Activated T-helper 1 cell treated with anti-CD3 and anti-CD28 coated beads, Interleukin-12 subunit alpha, Interleukin-12 subunit beta, Interleukin-2, Interleukin-4 antibody, amounts not matched to agents 30 ng/mL and 10 ng/mL and 1 ng/mL, durations not matched to agents 14 hours and 24 hours and 36 hours (primary cell): ENCODE measurements at regions not wholly inside any gene's neighbourhood (a gene's known extent, or its start where the extent isn't known, plus 50 kb on each side); places are given as distances from the start of the nearest gene placed in this dataset.

Source experiments
- DNase-seq: peaks from one replicate; pipeline ENCODE4 v3.0.0; 2021; ENCODE audit warnings: low spot score
- H3K27ac Mint-ChIP-seq: one replicate; pipeline ENCODE4 v1.8.0; 2021; ENCODE audit warnings: mild to moderate bottlenecking, mixed read lengths
- H3K27me3 Mint-ChIP-seq: one replicate; pipeline ENCODE4 v1.8.0; 2022; ENCODE audit warnings: mild to moderate bottlenecking, moderate library complexity, mixed read lengths; ENCODE audit not compliant: insufficient read depth
- H3K36me3 Mint-ChIP-seq: one replicate; pipeline ENCODE4 v1.8.0; 2021; ENCODE audit warnings: low read depth, mixed read lengths
- H3K4me1 Mint-ChIP-seq: one replicate; pipeline ENCODE4 v1.8.0; 2021; ENCODE audit warnings: low read depth, mixed read lengths
- H3K4me3 Mint-ChIP-seq: one replicate; pipeline ENCODE4 v1.8.0; 2021; ENCODE audit warnings: mild to moderate bottlenecking, moderate library complexity, mixed read lengths
- H3K9me3 Mint-ChIP-seq: one replicate; pipeline ENCODE4 v1.8.0; 2021; ENCODE audit warnings: mixed read lengths
- intact Hi-C: fragments of 100-400 bp; cut with micrococcal nuclease; formaldehyde crosslinking; loops from one replicate; pipeline ENCODE4 v1.15.1; 2024

DNA sequence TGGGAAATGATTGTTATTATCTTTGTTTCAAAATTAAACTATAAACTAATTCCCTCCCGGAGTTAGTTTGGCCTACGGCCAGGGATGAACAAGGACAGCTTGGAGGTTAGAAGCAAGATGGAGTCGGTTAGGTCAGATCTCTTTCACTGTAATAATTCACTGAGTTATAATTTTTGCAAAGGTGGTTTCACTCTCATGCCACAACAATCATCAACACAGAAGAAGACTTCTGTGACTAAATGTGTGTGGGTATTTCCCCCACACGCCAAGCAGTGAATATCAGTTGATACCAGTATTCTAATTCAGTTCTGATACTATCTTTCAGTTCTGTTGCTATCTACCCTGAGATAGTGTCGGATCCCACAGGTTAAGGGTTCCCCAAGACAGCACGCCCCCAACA is 215.1 kb downstream of the S1PR1 start:
- H3K27ac Mint-ChIP-seq, result no peak overlapping the region

DNA sequence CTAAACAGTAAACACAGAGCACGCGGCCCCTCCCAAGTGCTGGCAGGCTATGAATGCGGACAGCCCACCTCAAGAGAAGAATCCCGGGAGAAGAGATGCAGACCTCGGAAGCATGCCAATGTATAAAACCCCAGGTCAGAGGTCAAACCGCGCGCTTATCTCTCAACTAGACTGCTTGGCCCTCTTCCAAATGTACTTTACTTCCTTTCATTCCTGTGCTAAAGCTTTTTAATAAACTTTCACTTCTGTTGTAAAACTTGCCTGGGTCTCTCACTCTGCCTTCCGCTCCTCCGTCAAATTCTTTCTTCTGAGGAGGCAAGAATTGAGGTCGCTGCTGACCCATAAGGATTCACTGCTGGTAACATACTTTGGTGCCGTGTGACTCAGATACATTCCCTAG is 216.0 kb downstream of the S1PR1 start:
- Mint-ChIP-seq H3K4me3 (no peak overlapping the region), H3K27ac (no peak overlapping the region), H3K36me3 (no peaks in the 10 kb centered on the region), H3K9me3 (no peaks in the 10 kb centered on the region), H3K4me1 (peaks cover 34% of the 10 kb centered on the region), H3K27me3 (peaks cover 3% of the 10 kb centered on the region)
- intact Hi-C loops, result loop anchor here (1.0 to 5.0 kb wide), 5 partner anchors 82 to 1686 kb away; partner anchors contain the start of gene FRRS1
- no peak for DNase-seq

More for the DNA sequence above, 215.1 kb downstream of the S1PR1 start:
- no peak overlapping the region for H3K4me3 Mint-ChIP-seq
- H3K27me3 Mint-ChIP-seq, result peaks cover 7% of the 10 kb centered on the region
- no peaks in the 10 kb centered on the region for H3K36me3 Mint-ChIP-seq
- no peaks in the 10 kb centered on the region for H3K9me3 Mint-ChIP-seq
- DNase-seq, result no peak
- intact Hi-C loops, result loop anchor here (1.0 to 5.0 kb wide), 5 partner anchors 81 to 1685 kb away; partner anchors contain the start of gene FRRS1
- H3K4me1 Mint-ChIP-seq, result peaks cover 34% of the 10 kb centered on the region

DNA sequence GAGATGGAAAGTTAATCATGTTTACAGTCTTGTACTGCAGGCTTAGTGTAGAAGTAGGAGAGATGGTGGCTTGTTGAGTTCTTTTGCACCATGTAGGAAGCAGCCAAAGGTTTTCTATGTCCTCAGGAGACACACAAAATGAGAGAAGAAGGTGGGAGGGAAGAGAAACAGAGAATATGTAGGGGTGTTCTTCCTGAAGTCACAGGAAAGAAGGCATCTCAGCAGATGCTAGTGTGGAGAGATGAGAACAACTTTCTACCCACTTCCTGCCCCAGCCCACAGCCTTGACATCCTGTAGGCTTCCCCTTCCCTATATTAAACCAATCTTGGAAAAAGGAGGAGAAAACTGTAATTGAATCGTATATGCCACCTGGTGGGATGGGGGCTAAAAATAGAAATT is 217.0 kb downstream of the S1PR1 start:
- DNase-seq, result no peak
- Mint-ChIP-seq H3K4me1 (peaks cover 34% of the 10 kb centered on the region), H3K27ac (no peak overlapping the region), H3K36me3 (no peaks in the 10 kb centered on the region), H3K9me3 (no peaks in the 10 kb centered on the region), H3K4me3 (no peak overlapping the region), H3K27me3 (peaks cover 3% of the 10 kb centered on the region)
- intact Hi-C loops, result loop anchor here (5.0 kb wide), 4 partner anchors 142 to 1687 kb away; partner anchors contain the start of gene FRRS1

DNA sequence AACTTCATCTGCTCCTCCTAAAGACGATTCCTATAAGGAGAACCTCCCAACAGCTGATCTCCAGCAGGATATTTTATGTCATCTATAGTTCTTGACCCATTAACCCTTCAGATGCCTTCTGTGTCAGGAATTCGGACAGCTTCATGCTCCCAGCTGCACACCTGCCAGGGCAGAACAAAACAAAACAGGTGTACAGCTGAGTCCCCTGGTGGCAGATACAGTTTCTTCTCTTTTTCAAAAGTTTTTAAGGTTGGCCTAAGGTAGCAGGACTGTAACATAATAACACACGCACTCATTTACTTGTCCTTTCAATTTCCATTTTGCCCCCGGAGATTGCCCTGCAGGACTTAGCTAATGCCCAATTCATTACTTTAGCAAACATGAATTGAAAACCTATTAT is 218.3 kb downstream of the S1PR1 start:
- no peak for DNase-seq
- H3K9me3 Mint-ChIP-seq, result no peaks in the 10 kb centered on the region
- H3K4me3 Mint-ChIP-seq, result no peak overlapping the region
- no peaks in the 10 kb centered on the region for H3K27me3 Mint-ChIP-seq
- H3K36me3 Mint-ChIP-seq, result no peaks in the 10 kb centered on the region
- intact Hi-C loops, result no loop called here
- no peak overlapping the region for H3K27ac Mint-ChIP-seq
- peaks cover 34% of the 10 kb centered on the region for H3K4me1 Mint-ChIP-seq

DNA sequence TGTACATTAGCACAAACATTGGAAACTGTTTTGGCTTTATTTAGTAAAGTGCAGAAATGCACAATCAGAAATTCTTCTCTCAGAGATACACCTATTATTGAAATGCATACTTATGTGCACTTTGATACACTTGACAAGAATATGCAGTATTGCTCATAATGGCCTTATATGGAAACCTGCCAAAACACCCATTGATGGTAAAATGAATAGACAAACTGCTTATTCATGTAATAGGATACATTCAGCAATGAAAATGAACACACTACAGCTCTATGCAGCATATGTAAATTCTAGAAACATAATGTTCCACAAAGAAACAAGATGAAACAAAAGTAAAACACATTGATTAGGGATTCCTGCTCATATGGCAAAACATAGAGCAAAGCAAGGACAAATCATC is 223.9 kb downstream of the S1PR1 start:
- no peak for DNase-seq
- no peak overlapping the region for H3K27ac Mint-ChIP-seq
- peaks cover 10% of the 10 kb centered on the region for H3K27me3 Mint-ChIP-seq
- intact Hi-C loops, result no loop called here
- H3K4me1 Mint-ChIP-seq, result no peaks in the 10 kb centered on the region
- no peaks in the 10 kb centered on the region for H3K36me3 Mint-ChIP-seq
- H3K9me3 Mint-ChIP-seq, result no peaks in the 10 kb centered on the region
- no peak overlapping the region for H3K4me3 Mint-ChIP-seq

DNA sequence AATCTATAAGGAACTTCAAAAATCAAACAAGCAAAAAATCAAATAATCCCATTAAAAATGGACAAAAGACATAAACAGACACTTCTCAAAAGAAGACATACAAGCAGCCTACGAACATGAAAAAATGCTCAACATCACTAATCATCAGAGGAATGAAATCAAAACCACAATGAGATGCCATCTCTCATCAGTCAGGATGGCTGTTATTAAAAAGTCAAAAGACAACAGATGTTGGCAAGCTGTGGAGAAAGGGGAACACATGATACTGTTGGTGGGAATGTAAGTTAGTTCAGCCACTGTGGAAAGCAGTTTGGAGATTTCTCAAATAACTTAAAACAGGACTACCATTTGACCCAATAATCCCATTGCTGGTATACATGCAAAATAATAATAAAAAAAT is 226.4 kb downstream of the S1PR1 start:
- H3K27ac Mint-ChIP-seq, result no peak overlapping the region
- H3K4me3 Mint-ChIP-seq, result no peak overlapping the region
- H3K4me1 Mint-ChIP-seq, result no peaks in the 10 kb centered on the region
- no peaks in the 10 kb centered on the region for H3K9me3 Mint-ChIP-seq
- intact Hi-C loops, result no loop called here
- DNase-seq, result no peak
- H3K27me3 Mint-ChIP-seq, result peaks cover 12% of the 10 kb centered on the region
- H3K36me3 Mint-ChIP-seq, result no peaks in the 10 kb centered on the region

DNA sequence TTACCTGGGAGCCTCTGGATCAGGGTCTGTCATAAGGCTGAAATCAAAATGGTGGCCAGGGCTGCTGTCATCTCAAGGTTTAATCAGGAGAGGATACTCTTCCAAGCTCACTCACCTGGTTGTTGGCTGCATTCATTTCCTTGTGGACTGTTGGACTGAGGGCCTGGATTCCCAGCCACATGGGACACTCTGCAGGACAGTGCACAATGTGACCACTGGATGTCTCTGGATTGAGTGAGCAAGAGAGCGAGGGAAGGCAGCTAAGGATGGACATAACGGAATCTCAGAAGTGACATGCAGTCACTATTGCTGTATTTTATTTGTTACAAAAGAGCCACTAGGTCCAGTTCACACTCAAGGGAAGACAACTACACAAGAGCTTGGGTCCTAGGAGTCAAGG is 229.1 kb downstream of the S1PR1 start:
- no peak for DNase-seq
- Mint-ChIP-seq H3K4me3 (no peak overlapping the region), H3K9me3 (no peaks in the 10 kb centered on the region), H3K27me3 (peaks cover 10% of the 10 kb centered on the region), H3K4me1 (no peaks in the 10 kb centered on the region), H3K27ac (no peak overlapping the region), H3K36me3 (no peaks in the 10 kb centered on the region)
- intact Hi-C loops, result no loop called here

DNA sequence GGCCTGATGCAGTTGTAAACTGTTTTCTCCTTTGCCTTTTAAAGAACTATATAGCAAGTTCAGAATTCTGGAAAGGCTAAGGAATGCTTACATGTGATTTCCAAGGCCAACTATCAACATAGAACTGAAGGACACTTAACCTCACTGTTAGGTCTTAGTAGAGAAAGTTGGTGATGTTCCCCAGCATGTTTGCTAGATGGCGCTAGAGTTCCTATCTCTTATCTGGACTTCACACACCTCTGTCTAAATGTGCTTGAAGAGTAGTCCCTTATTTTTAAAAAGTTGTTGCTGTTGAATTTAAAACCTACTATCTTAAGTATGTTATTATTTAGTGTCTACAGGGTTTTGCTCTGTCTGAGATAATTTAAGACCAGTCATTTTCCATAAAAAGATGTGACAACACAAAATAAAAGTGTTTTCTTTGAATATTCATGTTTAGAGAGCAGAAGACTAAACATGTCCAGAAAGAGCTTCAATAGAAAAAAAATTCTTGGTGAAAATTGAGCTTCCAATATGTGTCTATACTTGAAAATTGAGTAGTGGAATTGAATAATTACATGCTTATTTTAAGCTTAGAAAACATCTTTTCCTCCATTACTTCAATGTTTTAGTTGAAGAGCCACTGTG is 237.3 kb downstream of the S1PR1 start:
- H3K36me3 Mint-ChIP-seq, result no peaks in the 10 kb centered on the region
- no peak for DNase-seq
- H3K4me3 Mint-ChIP-seq, result no peak overlapping the region
- H3K27me3 Mint-ChIP-seq, result peaks cover 5% of the 10 kb centered on the region
- H3K27ac Mint-ChIP-seq, result no peak overlapping the region
- no peaks in the 10 kb centered on the region for H3K4me1 Mint-ChIP-seq
- intact Hi-C loops, result no loop called here
- H3K9me3 Mint-ChIP-seq, result no peaks in the 10 kb centered on the region

DNA sequence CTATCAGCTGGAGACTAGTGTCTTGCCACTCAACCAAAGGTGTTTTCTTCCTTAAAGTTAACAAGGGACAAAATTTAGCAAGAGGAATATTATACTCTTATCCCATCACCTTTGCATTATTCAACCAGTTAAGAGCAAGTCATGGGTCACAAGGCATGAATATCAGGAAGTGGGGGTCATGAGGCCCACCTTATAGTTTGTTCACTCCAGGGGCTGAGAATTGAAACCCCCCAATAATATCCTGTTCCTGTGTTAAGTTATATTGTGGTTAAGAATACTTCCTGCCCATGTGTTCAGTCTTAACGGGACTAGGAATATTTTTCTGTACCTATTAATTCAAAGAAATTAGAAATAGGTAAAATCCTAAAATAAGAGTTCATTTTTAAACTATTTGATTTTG is 239.7 kb downstream of the S1PR1 start:
- Mint-ChIP-seq H3K9me3 (no peaks in the 10 kb centered on the region), H3K27me3 (peaks cover 5% of the 10 kb centered on the region), H3K36me3 (no peaks in the 10 kb centered on the region), H3K4me3 (no peak overlapping the region), H3K4me1 (no peaks in the 10 kb centered on the region), H3K27ac (no peak overlapping the region)
- DNase-seq, result no peak
- intact Hi-C loops, result no loop called here

DNA sequence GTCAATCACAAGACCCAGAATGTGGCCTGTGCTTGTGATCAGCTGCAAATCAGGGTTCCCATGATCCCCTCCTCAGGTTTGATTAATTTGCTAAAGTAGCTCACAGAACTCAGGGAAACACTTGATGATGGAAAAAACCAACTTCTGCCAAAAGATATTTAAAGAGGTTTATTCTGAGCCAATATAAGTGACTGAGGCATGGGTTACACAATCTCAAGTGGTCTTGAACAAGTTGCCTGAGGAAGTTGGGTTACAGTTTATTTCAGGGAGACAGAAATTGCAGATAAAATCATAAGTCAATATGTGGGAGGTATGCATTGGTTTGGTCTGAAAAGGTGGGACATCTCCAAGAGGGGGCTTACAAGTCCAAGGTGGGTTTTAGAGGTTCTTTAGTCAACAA is 243.1 kb downstream of the S1PR1 start:
- Mint-ChIP-seq H3K27ac (no peak overlapping the region), H3K27me3 (peaks cover 15% of the 10 kb centered on the region), H3K9me3 (no peaks in the 10 kb centered on the region), H3K4me3 (no peak overlapping the region), H3K4me1 (no peaks in the 10 kb centered on the region), H3K36me3 (no peaks in the 10 kb centered on the region)
- intact Hi-C loops, result no loop called here
- DNase-seq, result no peak

DNA sequence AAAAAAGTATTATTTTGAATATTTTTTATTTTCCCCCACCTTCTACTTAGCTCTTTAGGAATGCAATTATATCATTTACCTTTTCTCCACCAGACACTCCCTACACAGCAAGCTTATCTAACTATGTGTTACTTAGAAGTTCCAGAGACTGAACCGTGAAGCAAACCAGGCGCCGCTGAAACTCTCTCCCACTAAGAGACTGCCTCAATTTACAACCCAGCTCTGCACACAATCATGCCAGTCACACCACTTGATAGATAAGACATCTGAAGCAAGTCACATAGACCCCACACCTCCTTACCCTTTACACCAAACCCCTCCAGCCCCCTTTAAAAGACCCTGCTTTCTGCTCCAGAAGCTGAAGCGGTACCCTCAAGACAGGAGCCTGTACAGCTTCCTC is 245.5 kb downstream of the S1PR1 start:
- no peaks in the 10 kb centered on the region for H3K9me3 Mint-ChIP-seq
- no peak for DNase-seq
- H3K27ac Mint-ChIP-seq, result no peak overlapping the region
- intact Hi-C loops, result no loop called here
- H3K36me3 Mint-ChIP-seq, result no peaks in the 10 kb centered on the region
- H3K4me1 Mint-ChIP-seq, result no peaks in the 10 kb centered on the region
- H3K4me3 Mint-ChIP-seq, result no peak overlapping the region
- peaks cover 13% of the 10 kb centered on the region for H3K27me3 Mint-ChIP-seq

DNA sequence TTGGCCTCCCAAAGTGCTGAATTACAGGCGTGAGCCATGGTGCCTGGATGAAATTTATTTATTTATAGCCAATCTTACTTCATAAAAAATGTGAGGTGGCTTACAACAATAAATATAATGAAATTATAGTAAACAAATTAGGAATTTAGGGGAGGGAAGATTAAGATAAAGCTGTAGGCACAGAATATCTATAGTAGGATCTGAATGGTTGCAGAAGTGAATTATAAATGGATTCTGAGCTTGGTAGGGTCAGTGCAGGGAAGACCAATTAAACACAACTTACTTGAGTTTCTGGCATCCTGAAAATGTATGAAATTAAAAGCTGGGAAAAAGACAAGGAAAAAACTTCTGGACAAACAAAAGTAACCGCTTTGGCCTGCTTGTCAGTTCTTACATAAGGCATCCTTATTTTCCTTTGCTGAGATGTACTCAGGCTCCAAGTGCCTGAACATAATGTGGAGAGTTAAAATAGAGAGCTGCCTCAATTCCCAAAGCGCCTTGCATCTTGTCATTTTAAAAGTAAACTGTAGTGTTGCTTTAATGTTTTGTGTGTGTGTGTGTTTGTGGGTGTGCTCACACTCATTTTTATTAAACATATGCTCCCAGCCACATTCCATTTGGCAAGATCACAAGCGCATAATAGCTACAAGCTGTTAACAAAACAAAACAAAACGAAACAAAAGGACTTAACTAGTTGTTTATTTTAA is 247.3 kb downstream of the S1PR1 start:
- Mint-ChIP-seq H3K4me1 (no peaks in the 10 kb centered on the region), H3K4me3 (no peak overlapping the region), H3K36me3 (no peaks in the 10 kb centered on the region), H3K27ac (no peak overlapping the region), H3K9me3 (no peaks in the 10 kb centered on the region), H3K27me3 (peaks cover 16% of the 10 kb centered on the region)
- no peak for DNase-seq
- intact Hi-C loops, result no loop called here

DNA sequence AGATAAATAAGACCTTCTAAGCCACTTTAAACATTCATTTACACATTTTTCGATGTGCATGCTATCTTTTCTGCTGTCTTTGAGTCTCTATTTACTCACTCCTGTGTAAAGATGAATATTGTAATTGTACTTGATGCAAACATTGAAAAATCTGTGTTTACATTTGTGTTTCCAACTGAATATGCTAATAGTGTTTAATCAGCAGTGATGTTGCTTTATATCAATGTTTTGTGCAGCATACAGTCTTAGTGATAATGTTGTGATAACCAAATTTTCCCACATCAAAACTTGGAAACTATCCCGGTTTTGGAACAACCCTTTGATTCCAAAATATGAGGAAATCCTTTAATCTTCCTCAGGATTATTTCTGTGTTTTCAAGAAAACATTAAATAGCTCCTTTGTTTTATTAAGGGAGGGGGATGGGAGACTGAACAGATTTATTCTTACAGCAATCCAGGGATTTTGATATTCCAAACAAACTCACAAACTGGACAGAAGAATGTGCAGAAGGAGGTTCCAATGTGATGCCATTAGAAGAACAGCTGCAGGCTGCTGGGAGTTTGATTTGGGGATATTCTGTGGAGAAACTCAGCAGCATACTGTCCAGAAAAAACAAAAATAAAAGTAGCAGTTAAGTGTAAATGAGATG is 248.0 kb downstream of the S1PR1 start:
- Mint-ChIP-seq H3K36me3 (no peaks in the 10 kb centered on the region), H3K27ac (no peak overlapping the region), H3K9me3 (no peaks in the 10 kb centered on the region), H3K4me1 (no peaks in the 10 kb centered on the region), H3K4me3 (no peak overlapping the region), H3K27me3 (peaks cover 16% of the 10 kb centered on the region)
- intact Hi-C loops, result no loop called here
- no peak for DNase-seq
